ENCODE measurements at regions not wholly inside any gene's neighbourhood (a gene's known extent, or its start where the extent isn't known, plus 50 kb on each side); places are given as distances from the start of the nearest gene placed in this dataset.

- TF ChIP-seq POLR2AphosphoS5 (IDR thresholded peaks at IDR 0.05; ENCODE audit: borderline replicate concordance, low read depth, low read length) (no peak), EZH2 (IDR thresholded peaks at IDR 0.05) (no peak), FOXP2 (optimal IDR thresholded peaks at IDR 0.05; ENCODE audit: control extremely low read depth, extremely low read length, insufficient read depth) (no peak)
Observed at GRCh38 chr13:84812789-84813188, 930.5 kb upstream of the SLITRK1 start.
